ENCODE measurements at regions not wholly inside any gene's neighbourhood (a gene's known extent, or its start where the extent isn't known, plus 50 kb on each side); places are given as distances from the start of the nearest gene placed in this dataset.

- DNase-seq (ENCODE audit: insufficient read length, low spot score) (no peak), FAIRE-seq (no peak)
- no peak for TF ChIP-seq CTCF (IDR thresholded peaks at IDR 0.05; ENCODE audit: insufficient read depth, missing control alignments)
Measured at GRCh38 chr3:116980099-116980498, 270.5 kb downstream of the TUSC7 start.

- no peak for FAIRE-seq
- no peak for TF ChIP-seq CTCF (IDR thresholded peaks at IDR 0.05; ENCODE audit: insufficient read depth, missing control alignments)
Measured at GRCh38 chr3:116981089-116981488, 271.5 kb downstream of the TUSC7 start.

GRCh38 chr3:116984301-116984700 lies 274.7 kb downstream of the TUSC7 start:
- FAIRE-seq, result no peak
- no peak for TF ChIP-seq CTCF (IDR thresholded peaks at IDR 0.05; ENCODE audit: insufficient read depth, missing control alignments)
- DNase-seq (ENCODE audit: insufficient read length, low spot score), result no peak

More at GRCh38 chr3:116981089-116981488, 271.5 kb downstream of the TUSC7 start:
- no peak for DNase-seq (ENCODE audit: insufficient read length, low spot score)

GRCh38 chr3:116994351-116994879 lies 284.8 kb downstream of the TUSC7 start:
- FAIRE-seq (no peak), DNase-seq (ENCODE audit: insufficient read length, low spot score) (no peak)
- no peak for TF ChIP-seq CTCF (IDR thresholded peaks at IDR 0.05; ENCODE audit: insufficient read depth, missing control alignments)

- FAIRE-seq, result no peak
- TF ChIP-seq CTCF (IDR thresholded peaks at IDR 0.05; ENCODE audit: insufficient read depth, missing control alignments), result no peak
- no peak for DNase-seq (ENCODE audit: insufficient read length, low spot score)
Measured at GRCh38 chr3:117003501-117003900, 293.9 kb downstream of the TUSC7 start.

GRCh38 chr3:117005274-117005673 lies 295.7 kb downstream of the TUSC7 start:
- FAIRE-seq, result no peak
- no peak for TF ChIP-seq CTCF (IDR thresholded peaks at IDR 0.05; ENCODE audit: insufficient read depth, missing control alignments)

GRCh38 chr3:117005911-117006522 lies 296.4 kb downstream of the TUSC7 start:
- no peak for DNase-seq (ENCODE audit: insufficient read length, low spot score)
- peak; percentile 51 for FAIRE-seq
- TF ChIP-seq CTCF (IDR thresholded peaks at IDR 0.05; ENCODE audit: insufficient read depth, missing control alignments), result no peak

More at GRCh38 chr3:117005274-117005673, 295.7 kb downstream of the TUSC7 start:
- DNase-seq (ENCODE audit: insufficient read length, low spot score), result no peak
